ENCODE measurements at regions not wholly inside any gene's neighbourhood (a gene's known extent, or its start where the extent isn't known, plus 50 kb on each side); places are given as distances from the start of the nearest gene placed in this dataset.

GRCh38 chr16:9151074-9151473 lies 59.6 kb downstream of the HAPSTR1 start (continued):
- no peak for TF ChIP-seq AFF4 (CRISPR knock-in tag; IDR thresholded peaks at IDR 0.05)
- TF ChIP-seq THRA (IDR thresholded peaks at IDR 0.05) = no peak
- no peak for TF ChIP-seq NCOA2 (IDR thresholded peaks at IDR 0.05; ENCODE audit: partially characterized antibody in 2 of 2)
- TF ChIP-seq, protein P1, sequence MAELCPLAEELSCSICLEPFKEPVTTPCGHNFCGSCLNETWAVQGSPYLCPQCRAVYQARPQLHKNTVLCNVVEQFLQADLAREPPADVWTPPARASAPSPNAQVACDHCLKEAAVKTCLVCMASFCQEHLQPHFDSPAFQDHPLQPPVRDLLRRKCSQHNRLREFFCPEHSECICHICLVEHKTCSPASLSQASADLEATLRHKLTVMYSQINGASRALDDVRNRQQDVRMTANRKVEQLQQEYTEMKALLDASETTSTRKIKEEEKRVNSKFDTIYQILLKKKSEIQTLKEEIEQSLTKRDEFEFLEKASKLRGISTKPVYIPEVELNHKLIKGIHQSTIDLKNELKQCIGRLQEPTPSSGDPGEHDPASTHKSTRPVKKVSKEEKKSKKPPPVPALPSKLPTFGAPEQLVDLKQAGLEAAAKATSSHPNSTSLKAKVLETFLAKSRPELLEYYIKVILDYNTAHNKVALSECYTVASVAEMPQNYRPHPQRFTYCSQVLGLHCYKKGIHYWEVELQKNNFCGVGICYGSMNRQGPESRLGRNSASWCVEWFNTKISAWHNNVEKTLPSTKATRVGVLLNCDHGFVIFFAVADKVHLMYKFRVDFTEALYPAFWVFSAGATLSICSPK (IDR thresholded peaks at IDR 0.05; ENCODE audit: borderline replicate concordance) = no peak
- no peak for TF ChIP-seq ZNF165 (CRISPR knock-in tag; IDR thresholded peaks at IDR 0.05; ENCODE audit: borderline replicate concordance)
- TF ChIP-seq MEF2D (tag; conservative IDR thresholded peaks at IDR 0.05; ENCODE audit: low read depth) = no peak
- TF ChIP-seq ELF1 (tag; IDR thresholded peaks at IDR 0.05) = no peak
- TF ChIP-seq FOSL1 (tag; conservative IDR thresholded peaks at IDR 0.05) = no peak
